Embryonic facial prominence (tissue), 1 donor: ENCODE measurements at regions not wholly inside any gene's neighbourhood (a gene's known extent, or its start where the extent isn't known, plus 50 kb on each side); places are given as distances from the start of the nearest gene placed in this dataset.
"Not testable (repeated sequence)": the region's sequence is repeated elsewhere in the genome, so short reads cannot be mapped to it uniquely, and the experiment has no call there.

Experiments used
- DNase-seq: peaks from one replicate; pipeline ENCODE4 v3.0.0-alpha.2; 2016; ENCODE audit errors: extremely low spot score

- no peak for DNase-seq
Measured at GRCh38 chr10:29794776-29795611, 160.2 kb upstream of the SVIL start.

GRCh38 chr10:29791773-29792172, 157.0 kb upstream of the SVIL start:
- no peak for DNase-seq

GRCh38 chr10:29790207-29790606, 155.4 kb upstream of the SVIL start:
- DNase-seq: no peak

- no peak for DNase-seq
Measured at GRCh38 chr10:29788113-29788512, 153.3 kb upstream of the SVIL start.

- DNase-seq: no peak
Measured at GRCh38 chr10:29785701-29786100, 150.9 kb upstream of the SVIL start.

GRCh38 chr10:29784175-29784773, 149.5 kb upstream of the SVIL start:
- DNase-seq: peak; percentile 18

GRCh38 chr10:29783201-29783947, 148.6 kb upstream of the SVIL start:
- no peak for DNase-seq

- no peak for DNase-seq
Measured at GRCh38 chr10:29780639-29781038, 145.9 kb upstream of the SVIL start.

- DNase-seq: no peak
Measured at GRCh38 chr10:29780096-29780495, 145.3 kb upstream of the SVIL start.

GRCh38 chr10:29776246-29776645, 141.5 kb upstream of the SVIL start:
- no peak for DNase-seq

GRCh38 chr10:29774475-29774874, 139.7 kb upstream of the SVIL start:
- DNase-seq: no peak

- DNase-seq: no peak
Measured at GRCh38 chr10:29773675-29774091, 138.9 kb upstream of the SVIL start.

- DNase-seq: no peak
Measured at GRCh38 chr10:29772403-29772802, 137.6 kb upstream of the SVIL start.

GRCh38 chr10:29771376-29771775, 136.6 kb upstream of the SVIL start:
- no peak for DNase-seq

GRCh38 chr10:29769277-29769676, 134.5 kb upstream of the SVIL start:
- DNase-seq: not testable (repeated sequence)

GRCh38 chr10:29767968-29768367, 133.2 kb upstream of the SVIL start:
- no peak for DNase-seq

- no peak for DNase-seq
Measured at GRCh38 chr10:29766753-29767152, 132.0 kb upstream of the SVIL start.

GRCh38 chr10:29765330-29765729, 130.6 kb upstream of the SVIL start:
- no peak for DNase-seq

GRCh38 chr10:29763396-29763795, 128.6 kb upstream of the SVIL start:
- no peak for DNase-seq

- no peak for DNase-seq
Measured at GRCh38 chr10:29761916-29762315, 127.1 kb upstream of the SVIL start.

- DNase-seq: no peak
Measured at GRCh38 chr10:29760138-29760900, 125.5 kb upstream of the SVIL start.
